ENCODE measurements at regions not wholly inside any gene's neighbourhood (a gene's known extent, or its start where the extent isn't known, plus 50 kb on each side); places are given as distances from the start of the nearest gene placed in this dataset.

- DNase-seq (ENCODE audit: low read depth): no peak
- no peak overlapping the region for H3K4me3 ChIP-seq (replicated peaks; ENCODE audit: low read depth, low read length)
- no peak for TF ChIP-seq CTCF (IDR thresholded peaks at IDR 0.05; ENCODE audit: low read length, missing control alignments)
Observed at GRCh38 chr2:223526106-223526505, 76.1 kb downstream of the SCG2 start.

GRCh38 chr2:223528036-223528435 is 74.1 kb downstream of the SCG2 start:
- no peak for TF ChIP-seq CTCF (IDR thresholded peaks at IDR 0.05; ENCODE audit: low read length, missing control alignments)
- peak; percentile 49 for DNase-seq (ENCODE audit: low read depth)
- no peak overlapping the region for H3K4me3 ChIP-seq (replicated peaks; ENCODE audit: low read depth, low read length)

GRCh38 chr2:223529696-223530095 is 72.5 kb downstream of the SCG2 start:
- no peak overlapping the region for H3K4me3 ChIP-seq (replicated peaks; ENCODE audit: low read depth, low read length)
- TF ChIP-seq CTCF (IDR thresholded peaks at IDR 0.05; ENCODE audit: low read length, missing control alignments): no peak
- DNase-seq (ENCODE audit: low read depth): no peak

- no peak for DNase-seq (ENCODE audit: low read depth)
- no peak for TF ChIP-seq CTCF (IDR thresholded peaks at IDR 0.05; ENCODE audit: low read length, missing control alignments)
- no peak overlapping the region for H3K4me3 ChIP-seq (replicated peaks; ENCODE audit: low read depth, low read length)
Observed at GRCh38 chr2:223530811-223531210, 71.3 kb downstream of the SCG2 start.

GRCh38 chr2:223532161-223532560 is 70.0 kb downstream of the SCG2 start:
- no peak for TF ChIP-seq CTCF (IDR thresholded peaks at IDR 0.05; ENCODE audit: low read length, missing control alignments)
- no peak overlapping the region for H3K4me3 ChIP-seq (replicated peaks; ENCODE audit: low read depth, low read length)
- DNase-seq (ENCODE audit: low read depth): no peak

- no peak for TF ChIP-seq CTCF (IDR thresholded peaks at IDR 0.05; ENCODE audit: low read length, missing control alignments)
- DNase-seq (ENCODE audit: low read depth): no peak
- H3K4me3 ChIP-seq (replicated peaks; ENCODE audit: low read depth, low read length): no peak overlapping the region
Observed at GRCh38 chr2:223532712-223533111, 69.4 kb downstream of the SCG2 start.

GRCh38 chr2:223536546-223536945 is 65.6 kb downstream of the SCG2 start:
- no peak overlapping the region for H3K4me3 ChIP-seq (replicated peaks; ENCODE audit: low read depth, low read length)
- no peak for TF ChIP-seq CTCF (IDR thresholded peaks at IDR 0.05; ENCODE audit: low read length, missing control alignments)

More at GRCh38 chr2:223536546-223536945, 65.6 kb downstream of the SCG2 start:
- no peak for DNase-seq (ENCODE audit: low read depth)
